ENCODE measurements at regions not wholly inside any gene's neighbourhood (a gene's known extent, or its start where the extent isn't known, plus 50 kb on each side); places are given as distances from the start of the nearest gene placed in this dataset.

- Histone ChIP-seq H2BK5ac (ENCODE audit: low read length) (no peak overlapping the region), H2AK5ac (ENCODE audit: low read depth, low read length) (no peak overlapping the region), H2BK120ac (ENCODE audit: low read depth, low read length) (no peak overlapping the region), H3K9me3 (replicated peaks in 1 of 2; ENCODE audit: control insufficient read depth in 2 of 2, insufficient read depth in 1 of 2, low read depth in 1 of 2, low read length in 2 of 2) (peaks cover 0 to 1% of the 10 kb centered on the region in 2 donors), H3K18ac (ENCODE audit: low read length) (no peak overlapping the region), H3K14ac (ENCODE audit: low read length) (no peak overlapping the region), H3K9ac (ENCODE audit: low read depth, low read length, poor library complexity) (no peak overlapping the region), H3K4ac (ENCODE audit: low read length) (no peak overlapping the region), H3K27me3 (ENCODE audit: control insufficient read depth in 3 of 3, insufficient read depth in 3 of 3, low read depth in 1 of 3, low read length in 3 of 3) (peaks cover 0 to 2% (median 0%) of the 10 kb centered on the region in 3 experiments), H2BK12ac (ENCODE audit: low read length) (no peak overlapping the region), H2BK15ac (ENCODE audit: low read length) (no peak overlapping the region), H3K79me1 (ENCODE audit: low read depth, low read length) (no peaks in the 10 kb centered on the region), H3K4me3 (ENCODE audit: low read length in 2 of 2) (no peak overlapping the region), H3K23ac (ENCODE audit: low read depth, low read length, poor library complexity) (no peak overlapping the region), H3K27ac (replicated peaks; ENCODE audit: low read length) (no peak overlapping the region), H3K36me3 (replicated peaks in 1 of 2; ENCODE audit: control insufficient read depth in 2 of 2, insufficient read depth in 2 of 2, low read length in 2 of 2) (no peaks in the 10 kb centered on the region), H3K4me1 (ENCODE audit: control insufficient read depth in 2 of 2, insufficient read depth in 1 of 2, low read depth in 1 of 2, low read length in 2 of 2) (no peaks in the 10 kb centered on the region), H3K4me2 (ENCODE audit: insufficient read depth, low read length, poor library complexity, severe bottlenecking) (no peak overlapping the region), H4K8ac (ENCODE audit: low read depth, low read length) (no peak overlapping the region), H2AFZ (ENCODE audit: low read length) (no peak overlapping the region), H4K91ac (ENCODE audit: low read depth, low read length, poor library complexity) (no peak overlapping the region)
- no peak for DNase-seq (ENCODE audit: low spot score)
- no CpG with 5 or more reads among the region's 6 CpGs for WGBS, 2 donors (ENCODE audit: extremely low coverage in 2 of 2, insufficient read length in 2 of 2, insufficient replicate concordance in 1 of 2)
These were observed 574.0 kb downstream of the BRD1 start for GRCh38 chr22:49253656-49254055.

GRCh38 chr22:49251371-49251770 is 576.3 kb downstream of the BRD1 start:
- Histone ChIP-seq H3K27me3 (ENCODE audit: control insufficient read depth in 3 of 3, insufficient read depth in 3 of 3, low read depth in 1 of 3, low read length in 3 of 3) (no peaks in the 10 kb centered on the region), H3K18ac (ENCODE audit: low read length) (peak overlapping the region; percentile 8), H3K4me2 (ENCODE audit: insufficient read depth, low read length, poor library complexity, severe bottlenecking) (no peak overlapping the region), H2BK120ac (ENCODE audit: low read depth, low read length) (no peak overlapping the region), H3K4ac (ENCODE audit: low read length) (no peak overlapping the region), H3K79me1 (ENCODE audit: low read depth, low read length) (no peaks in the 10 kb centered on the region), H4K8ac (ENCODE audit: low read depth, low read length) (no peak overlapping the region), H2BK12ac (ENCODE audit: low read length) (no peak overlapping the region), H3K9me3 (replicated peaks in 1 of 2; ENCODE audit: control insufficient read depth in 2 of 2, insufficient read depth in 1 of 2, low read depth in 1 of 2, low read length in 2 of 2) (peaks cover 0 to 1% of the 10 kb centered on the region in 2 donors), H2AK5ac (ENCODE audit: low read depth, low read length) (no peak overlapping the region), H2AFZ (ENCODE audit: low read length) (no peak overlapping the region), H3K36me3 (replicated peaks in 1 of 2; ENCODE audit: control insufficient read depth in 2 of 2, insufficient read depth in 2 of 2, low read length in 2 of 2) (no peaks in the 10 kb centered on the region), H3K27ac (replicated peaks; ENCODE audit: low read length) (no peak overlapping the region), H2BK5ac (ENCODE audit: low read length) (no peak overlapping the region), H3K14ac (ENCODE audit: low read length) (no peak overlapping the region), H3K4me1 (ENCODE audit: control insufficient read depth in 2 of 2, insufficient read depth in 1 of 2, low read depth in 1 of 2, low read length in 2 of 2) (no peaks in the 10 kb centered on the region), H3K4me3 (ENCODE audit: low read length in 2 of 2) (no peak overlapping the region), H2BK15ac (ENCODE audit: low read length) (no peak overlapping the region), H4K91ac (ENCODE audit: low read depth, low read length, poor library complexity) (no peak overlapping the region), H3K9ac (ENCODE audit: low read depth, low read length, poor library complexity) (no peak overlapping the region), H3K23ac (ENCODE audit: low read depth, low read length, poor library complexity) (no peak overlapping the region)
- DNase-seq (ENCODE audit: low spot score), result no peak
- WGBS, 2 donors (ENCODE audit: extremely low coverage in 2 of 2, insufficient read length in 2 of 2, insufficient replicate concordance in 1 of 2), result no CpG with 5 or more reads among the region's 6 CpGs

- H2BK12ac ChIP-seq (ENCODE audit: low read length), result no peak overlapping the region
- no peak overlapping the region for H3K4ac ChIP-seq (ENCODE audit: low read length)
- DNase-seq (ENCODE audit: low spot score), result no peak
- no peaks in the 10 kb centered on the region for H3K36me3 ChIP-seq (replicated peaks in 1 of 2; ENCODE audit: control insufficient read depth in 2 of 2, insufficient read depth in 2 of 2, low read length in 2 of 2)
- H4K91ac ChIP-seq (ENCODE audit: low read depth, low read length, poor library complexity), result no peak overlapping the region
- H4K8ac ChIP-seq (ENCODE audit: low read depth, low read length), result no peak overlapping the region
- no peak overlapping the region for H3K23ac ChIP-seq (ENCODE audit: low read depth, low read length, poor library complexity)
- no peaks in the 10 kb centered on the region for H3K27me3 ChIP-seq (ENCODE audit: control insufficient read depth in 3 of 3, insufficient read depth in 3 of 3, low read depth in 1 of 3, low read length in 3 of 3)
- no peak overlapping the region for H2AK5ac ChIP-seq (ENCODE audit: low read depth, low read length)
- H2BK15ac ChIP-seq (ENCODE audit: low read length), result no peak overlapping the region
- peaks cover 0 to 3% of the 10 kb centered on the region in 2 donors for H3K9me3 ChIP-seq (replicated peaks in 1 of 2; ENCODE audit: control insufficient read depth in 2 of 2, insufficient read depth in 1 of 2, low read depth in 1 of 2, low read length in 2 of 2)
- no CpG with 5 or more reads among the region's 18 CpGs for WGBS, 2 donors (ENCODE audit: extremely low coverage in 2 of 2, insufficient read length in 2 of 2, insufficient replicate concordance in 1 of 2)
- no peak overlapping the region for H3K18ac ChIP-seq (ENCODE audit: low read length)
- H3K4me3 ChIP-seq (ENCODE audit: low read length in 2 of 2), result no peak overlapping the region
- H2BK5ac ChIP-seq (ENCODE audit: low read length), result no peak overlapping the region
- no peak overlapping the region for H3K9ac ChIP-seq (ENCODE audit: low read depth, low read length, poor library complexity)
- no peak overlapping the region for H2BK120ac ChIP-seq (ENCODE audit: low read depth, low read length)
- no peaks in the 10 kb centered on the region for H3K4me1 ChIP-seq (ENCODE audit: control insufficient read depth in 2 of 2, insufficient read depth in 1 of 2, low read depth in 1 of 2, low read length in 2 of 2)
- H3K14ac ChIP-seq (ENCODE audit: low read length), result no peak overlapping the region
- peaks cover 3% of the 10 kb centered on the region for H3K79me1 ChIP-seq (ENCODE audit: low read depth, low read length)
- H3K4me2 ChIP-seq (ENCODE audit: insufficient read depth, low read length, poor library complexity, severe bottlenecking), result no peak overlapping the region
- no peak overlapping the region for H2AFZ ChIP-seq (ENCODE audit: low read length)
- no peak overlapping the region for H3K27ac ChIP-seq (replicated peaks; ENCODE audit: low read length)
These were observed 580.3 kb downstream of the BRD1 start for GRCh38 chr22:49247194-49247924.

GRCh38 chr22:49244466-49245420 is 582.9 kb downstream of the BRD1 start:
- Histone ChIP-seq H3K14ac (ENCODE audit: low read length) (no peak overlapping the region), H3K4ac (ENCODE audit: low read length) (no peak overlapping the region), H3K23ac (ENCODE audit: low read depth, low read length, poor library complexity) (no peak overlapping the region), H3K18ac (ENCODE audit: low read length) (peak overlapping the region; percentile 18), H2BK12ac (ENCODE audit: low read length) (no peak overlapping the region), H4K91ac (ENCODE audit: low read depth, low read length, poor library complexity) (no peak overlapping the region), H3K4me3 (ENCODE audit: low read length in 2 of 2) (no peak overlapping the region), H3K27ac (replicated peaks; ENCODE audit: low read length) (no peak overlapping the region), H3K36me3 (replicated peaks in 1 of 2; ENCODE audit: control insufficient read depth in 2 of 2, insufficient read depth in 2 of 2, low read length in 2 of 2) (no peaks in the 10 kb centered on the region), H3K9ac (ENCODE audit: low read depth, low read length, poor library complexity) (no peak overlapping the region), H3K9me3 (replicated peaks in 1 of 2; ENCODE audit: control insufficient read depth in 2 of 2, insufficient read depth in 1 of 2, low read depth in 1 of 2, low read length in 2 of 2) (peaks cover 0 to 3% of the 10 kb centered on the region in 2 donors), H2AK5ac (ENCODE audit: low read depth, low read length) (no peak overlapping the region), H3K4me2 (ENCODE audit: insufficient read depth, low read length, poor library complexity, severe bottlenecking) (no peak overlapping the region), H3K27me3 (ENCODE audit: control insufficient read depth in 3 of 3, insufficient read depth in 3 of 3, low read depth in 1 of 3, low read length in 3 of 3) (no peaks in the 10 kb centered on the region), H3K4me1 (ENCODE audit: control insufficient read depth in 2 of 2, insufficient read depth in 1 of 2, low read depth in 1 of 2, low read length in 2 of 2) (peaks cover 0 to 2% of the 10 kb centered on the region in 2 donors), H2BK5ac (ENCODE audit: low read length) (no peak overlapping the region), H2AFZ (ENCODE audit: low read length) (no peak overlapping the region), H2BK15ac (ENCODE audit: low read length) (no peak overlapping the region), H3K79me1 (ENCODE audit: low read depth, low read length) (peaks cover 3% of the 10 kb centered on the region), H2BK120ac (ENCODE audit: low read depth, low read length) (no peak overlapping the region), H4K8ac (ENCODE audit: low read depth, low read length) (no peak overlapping the region)
- no CpG with 5 or more reads among the region's 16 CpGs for WGBS, 2 donors (ENCODE audit: extremely low coverage in 2 of 2, insufficient read length in 2 of 2, insufficient replicate concordance in 1 of 2)
- DNase-seq (ENCODE audit: low spot score), result no peak
